Activated B cell treated with CpG ODN at 0.5 μM for 24 hours (primary cell): ENCODE measurements at regions not wholly inside any gene's neighbourhood (a gene's known extent, or its start where the extent isn't known, plus 50 kb on each side); places are given as distances from the start of the nearest gene placed in this dataset.
A peak's percentile ranks its signal among the peaks of the same experiment; 100 is the strongest.

Experiments used
- ATAC-seq: fragments of 200-7000 bp; cut with Tn5 transposase; one replicate; pipeline ENCODE4 v1.10.0; 2021; ENCODE audit warnings: low read depth, mild to moderate bottlenecking, moderate library complexity
- CTCF ChIA-PET: fragments of 350-600 bp; sonication (Branson Sonifier 250); formaldehyde crosslinking; loops from one replicate; lab custom pipeline; 2021; ENCODE audit warnings: antibody characterized with exemption; lab: Charles Lee
- POLR2A ChIA-PET: fragments of 350-600 bp; sonication (Branson Sonifier 250); formaldehyde crosslinking; loops from one replicate; lab custom pipeline; 2021; ENCODE audit warnings: antibody characterized with exemption; lab: Charles Lee
- DNase-seq: peaks from one replicate; pipeline ENCODE4 v3.0.0; 2022
- H3K27ac Mint-ChIP-seq: one replicate; pipeline ENCODE4 v1.8.0; 2020; ENCODE audit warnings: mixed read lengths
- H3K27me3 Mint-ChIP-seq: one replicate; pipeline ENCODE4 v1.8.0; 2021; ENCODE audit warnings: mixed read lengths
- H3K36me3 Mint-ChIP-seq: one replicate; pipeline ENCODE4 v1.8.0; 2021; ENCODE audit warnings: low read depth, mixed read lengths
- H3K4me1 Mint-ChIP-seq: one replicate; pipeline ENCODE4 v1.8.0; 2021; ENCODE audit warnings: mixed read lengths
- H3K4me3 Mint-ChIP-seq: one replicate; pipeline ENCODE4 v1.8.0; 2020; ENCODE audit warnings: mild to moderate bottlenecking, mixed read lengths
- H3K9me3 Mint-ChIP-seq: one replicate; pipeline ENCODE4 v1.8.0; 2020; ENCODE audit warnings: mixed read lengths
- intact Hi-C: fragments of 100-400 bp; cut with micrococcal nuclease; formaldehyde crosslinking; loops from one replicate; pipeline ENCODE4 v1.15.1; 2024
- TF ChIP-seq, protein P1 (sequence below): fragments of 200-600 bp; IDR thresholded peaks from one replicate; pipeline ENCODE4 v1.8.0; 2022; ENCODE audit warnings: antibody characterized with exemption, mild to moderate bottlenecking

DNA sequence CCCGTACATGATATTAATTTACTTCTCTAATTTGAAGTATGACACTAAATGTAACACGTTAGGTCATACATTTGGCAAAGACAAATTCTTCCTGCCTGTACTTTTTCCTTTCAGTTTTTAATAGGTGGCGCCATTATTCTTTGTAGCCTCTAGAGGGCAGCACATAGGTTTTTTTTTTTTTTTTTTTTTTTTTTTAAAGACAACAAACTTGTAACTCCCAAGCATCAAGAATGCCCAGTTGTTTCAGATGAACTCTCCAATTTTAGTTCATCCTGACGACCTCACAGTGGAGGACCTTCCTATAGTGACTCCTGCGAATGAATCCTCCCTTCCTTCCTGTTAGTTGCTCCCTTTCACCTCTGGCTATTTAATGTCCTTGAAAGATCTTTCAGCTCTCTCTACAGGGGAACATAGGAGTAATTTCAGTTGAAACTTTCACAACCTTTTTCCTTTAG, 139.3 kb upstream of the HDAC9 start:
- Mint-ChIP-seq H3K27ac (peak overlapping the region; percentile 78), H3K4me3 (peak overlapping the region; percentile 65), H3K27me3 (no peaks in the 10 kb centered on the region), H3K9me3 (no peaks in the 10 kb centered on the region), H3K36me3 (no peaks in the 10 kb centered on the region), H3K4me1 (peaks cover 33% of the 10 kb centered on the region)
- ChIA-PET CTCF (interaction anchor here (0.7 to 3.3 kb wide), 13 partner anchors 115 to 312 kb away, joined by 3 to 27 read pairs (median 4); partner anchors contain the start of gene HDAC9), POLR2A (interaction anchor here (0.7 to 0.9 kb wide), 2 partner anchors 118 to 139 kb away, joined by 3 to 6 read pairs; partner anchors contain the start of gene HDAC9)
- TF ChIP-seq, protein P1, sequence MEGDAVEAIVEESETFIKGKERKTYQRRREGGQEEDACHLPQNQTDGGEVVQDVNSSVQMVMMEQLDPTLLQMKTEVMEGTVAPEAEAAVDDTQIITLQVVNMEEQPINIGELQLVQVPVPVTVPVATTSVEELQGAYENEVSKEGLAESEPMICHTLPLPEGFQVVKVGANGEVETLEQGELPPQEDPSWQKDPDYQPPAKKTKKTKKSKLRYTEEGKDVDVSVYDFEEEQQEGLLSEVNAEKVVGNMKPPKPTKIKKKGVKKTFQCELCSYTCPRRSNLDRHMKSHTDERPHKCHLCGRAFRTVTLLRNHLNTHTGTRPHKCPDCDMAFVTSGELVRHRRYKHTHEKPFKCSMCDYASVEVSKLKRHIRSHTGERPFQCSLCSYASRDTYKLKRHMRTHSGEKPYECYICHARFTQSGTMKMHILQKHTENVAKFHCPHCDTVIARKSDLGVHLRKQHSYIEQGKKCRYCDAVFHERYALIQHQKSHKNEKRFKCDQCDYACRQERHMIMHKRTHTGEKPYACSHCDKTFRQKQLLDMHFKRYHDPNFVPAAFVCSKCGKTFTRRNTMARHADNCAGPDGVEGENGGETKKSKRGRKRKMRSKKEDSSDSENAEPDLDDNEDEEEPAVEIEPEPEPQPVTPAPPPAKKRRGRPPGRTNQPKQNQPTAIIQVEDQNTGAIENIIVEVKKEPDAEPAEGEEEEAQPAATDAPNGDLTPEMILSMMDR = peak; percentile 20
- ATAC-seq (peak; percentile 63), DNase-seq (no peak)
- intact Hi-C loops = loop anchor here (1.0 to 2.0 kb wide), 6 partner anchors 139 to 1309 kb away; partner anchors contain the start of gene HDAC9

DNA sequence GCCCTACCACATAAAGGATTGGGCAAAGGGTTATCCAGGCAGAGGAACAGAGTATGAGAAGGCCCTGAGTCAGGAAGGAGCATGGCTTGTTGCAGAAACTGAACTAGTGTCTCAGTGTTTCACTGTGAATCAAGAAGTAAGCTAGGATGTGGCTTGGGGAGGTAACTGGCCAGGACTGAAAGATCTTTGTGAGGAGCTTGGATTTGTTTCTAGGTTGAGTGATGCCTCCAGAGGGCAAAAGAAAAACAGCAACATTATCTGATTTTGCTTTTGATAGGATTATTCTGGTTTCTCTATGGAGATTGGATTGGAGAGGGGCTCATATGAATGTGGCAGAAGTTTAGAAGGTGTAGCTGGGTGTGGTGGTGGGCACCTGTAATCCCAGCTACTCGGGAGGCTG, 137.9 kb upstream of the HDAC9 start:
- ChIA-PET POLR2A (interaction anchor here (0.6 to 1.7 kb wide), 6 partner anchors 139 to 301 kb away, joined by 3 to 5 read pairs (median 4); no protein-coding TSS in a partner anchor), CTCF (interaction anchor here (0.7 to 3.3 kb wide), 31 partner anchors 14 to 310 kb away, joined by 3 to 27 read pairs (median 4); partner anchors contain the start of gene HDAC9)
- Mint-ChIP-seq H3K4me3 (no peak overlapping the region), H3K36me3 (no peaks in the 10 kb centered on the region), H3K4me1 (peaks cover 29% of the 10 kb centered on the region), H3K9me3 (no peaks in the 10 kb centered on the region), H3K27ac (no peak overlapping the region), H3K27me3 (no peaks in the 10 kb centered on the region)
- ATAC-seq (peak; percentile 40), DNase-seq (no peak)
- TF ChIP-seq, protein P1 = no peak
- intact Hi-C loops = loop anchor here (2.0 kb wide), 2 partner anchors 137 to 209 kb away; partner anchors contain the start of gene HDAC9

DNA sequence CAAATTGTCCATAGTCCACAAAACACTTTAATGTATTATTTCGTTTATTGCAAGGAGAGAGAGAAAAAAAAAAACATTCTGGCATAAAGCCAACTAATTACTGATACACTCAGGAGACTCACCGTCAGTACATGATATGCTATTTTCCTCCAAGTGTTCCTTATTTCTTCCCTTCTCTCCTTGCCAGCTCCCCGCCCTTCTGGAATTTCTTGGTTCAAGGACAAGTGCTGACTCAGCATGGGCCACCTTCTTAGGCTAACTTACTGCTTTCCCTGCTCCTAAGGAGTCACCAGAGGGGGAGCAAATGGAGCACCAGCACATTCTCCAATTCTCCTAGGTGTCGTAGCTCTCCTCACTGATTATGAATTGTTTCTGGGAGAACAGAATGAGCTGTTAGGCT, 133.8 kb upstream of the HDAC9 start:
- no peak for ATAC-seq
- POLR2A ChIA-PET = no interaction called here
- H3K27me3 Mint-ChIP-seq = no peaks in the 10 kb centered on the region
- CTCF ChIA-PET = interaction anchor here (1.5 kb wide), 1 partner anchor 9 kb away, joined by 3 read pairs; no protein-coding TSS in a partner anchor
- intact Hi-C loops = loop anchor here (2.0 kb wide), 1 partner anchor 21 kb away; no protein-coding TSS in a partner anchor
- peaks cover 12% of the 10 kb centered on the region for H3K4me1 Mint-ChIP-seq
- H3K36me3 Mint-ChIP-seq = no peaks in the 10 kb centered on the region
- no peaks in the 10 kb centered on the region for H3K9me3 Mint-ChIP-seq
- H3K27ac Mint-ChIP-seq = no peak overlapping the region
- DNase-seq = no peak
- TF ChIP-seq, protein P1 = no peak
- H3K4me3 Mint-ChIP-seq = no peak overlapping the region

DNA sequence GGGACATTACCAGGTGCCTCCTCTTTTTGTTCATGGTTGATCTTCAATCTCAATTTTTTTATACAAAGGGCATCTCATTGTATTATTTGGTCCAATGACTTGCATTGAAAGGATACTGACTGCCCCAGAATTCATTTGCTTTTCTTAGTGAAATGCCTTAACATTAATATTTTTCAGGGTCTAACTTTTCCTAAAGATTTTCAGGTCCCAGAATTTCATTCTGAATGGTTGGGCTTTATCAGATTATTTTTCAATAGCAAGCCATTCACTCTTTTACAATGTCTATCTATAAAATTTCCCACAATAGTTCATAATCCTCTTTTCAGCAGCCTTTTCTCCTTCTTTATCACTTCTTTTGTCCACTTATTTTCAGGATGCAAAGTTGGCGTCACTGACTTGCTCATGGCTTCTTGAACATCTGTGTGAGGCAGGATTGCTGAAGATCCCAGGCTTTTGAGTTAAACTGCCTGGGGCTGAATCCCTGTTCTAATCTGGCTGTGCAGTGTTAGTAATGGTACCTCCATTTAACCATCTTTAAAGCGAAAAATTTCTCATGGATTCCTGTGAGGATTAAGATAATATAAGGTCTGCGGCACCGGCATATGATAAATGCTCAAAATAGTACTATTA, 131.7 kb upstream of the HDAC9 start:
- intact Hi-C loops = loop anchor here (1.0 to 2.0 kb wide), 2 partner anchors 8 to 19 kb away; no protein-coding TSS in a partner anchor
- Mint-ChIP-seq H3K36me3 (no peaks in the 10 kb centered on the region), H3K9me3 (no peaks in the 10 kb centered on the region), H3K27me3 (no peaks in the 10 kb centered on the region), H3K4me1 (peaks cover 8% of the 10 kb centered on the region), H3K4me3 (no peak overlapping the region), H3K27ac (no peak overlapping the region)
- ATAC-seq (no peak), DNase-seq (no peak)
- POLR2A ChIA-PET = no interaction called here
- CTCF ChIA-PET = interaction anchor here (0.8 kb wide), 1 partner anchor 247 kb away, joined by 3 read pairs; no protein-coding TSS in a partner anchor
- TF ChIP-seq, protein P1 = no peak

DNA sequence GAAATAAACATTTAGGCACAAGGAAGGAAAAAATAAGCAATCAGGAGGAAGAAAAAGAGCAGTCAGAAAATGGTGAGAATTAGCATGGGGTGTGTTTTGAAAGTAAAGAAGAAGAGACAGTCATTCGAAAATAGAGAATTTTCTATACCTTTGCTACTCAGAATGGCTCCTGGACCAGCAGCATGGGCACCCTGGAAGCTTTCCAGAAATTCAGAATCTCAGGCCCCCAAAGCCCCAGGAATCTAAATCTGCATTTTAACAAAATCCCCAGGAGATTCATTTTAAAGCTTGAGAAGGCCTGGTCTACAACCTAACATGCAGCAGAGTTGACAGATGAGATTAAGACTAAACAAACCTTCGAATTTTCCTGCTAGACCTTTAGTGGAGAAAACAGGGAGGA, 131.2 kb upstream of the HDAC9 start:
- intact Hi-C loops = loop anchor here (1.0 kb wide), 1 partner anchor 8 kb away; no protein-coding TSS in a partner anchor

More for the DNA sequence above, 131.2 kb upstream of the HDAC9 start:
- no peak for DNase-seq
- TF ChIP-seq, protein P1 = no peak
- CTCF ChIA-PET = interaction anchor here (0.7 to 0.8 kb wide), 2 partner anchors 12 to 246 kb away, joined by 3 read pairs; no protein-coding TSS in a partner anchor
- Mint-ChIP-seq H3K36me3 (no peaks in the 10 kb centered on the region), H3K4me1 (peaks cover 7% of the 10 kb centered on the region), H3K9me3 (no peaks in the 10 kb centered on the region), H3K27ac (no peak overlapping the region), H3K27me3 (no peaks in the 10 kb centered on the region), H3K4me3 (no peak overlapping the region)
- POLR2A ChIA-PET = no interaction called here
- no peak for ATAC-seq
